BE2C (cell line): ENCODE measurements at regions not wholly inside any gene's neighbourhood (a gene's known extent, or its start where the extent isn't known, plus 50 kb on each side); places are given as distances from the start of the nearest gene placed in this dataset.

Experiments used
- DNase-seq: peaks from one replicate; pipeline ENCODE4 v3.0.0-alpha.2; 2020
- H3K27me3 ChIP-seq: fragments of 250-450 bp; sonication (Bioruptor Pico); 2 replicates; pipeline ENCODE4 v1.5.1; 2020; ENCODE audit warnings: mild to moderate bottlenecking
- H3K36me3 ChIP-seq: fragments of 250-450 bp; sonication (Bioruptor Pico); 2 replicates; pipeline ENCODE4 v1.5.1; 2020; ENCODE audit warnings: mild to moderate bottlenecking
- H3K4me1 ChIP-seq: fragments of 250-450 bp; sonication (Bioruptor Pico); 2 replicates; pipeline ENCODE4 v1.5.1; 2020
- H3K4me3 ChIP-seq: 2 replicates; pipeline ENCODE4 v1.5.1; 2011; ENCODE audit warnings: low read depth, low read length
- H3K9me3 ChIP-seq: fragments of 250-450 bp; sonication (Bioruptor Pico); 2 replicates; pipeline ENCODE4 v1.5.1; 2020
- TF ChIP-seq, protein P1 (sequence below): IDR thresholded peaks from 2 replicates; pipeline ENCODE4 v1.5.1; 2012; ENCODE audit warnings: mild to moderate bottlenecking, low read depth, low read length

- Histone ChIP-seq H3K4me3 (no peak overlapping the region), H3K27me3 (no peaks in the 10 kb centered on the region), H3K9me3 (peaks cover 5% of the 10 kb centered on the region; the same call in 1 of the 2 replicates), H3K36me3 (no peaks in the 10 kb centered on the region), H3K4me1 (no peaks in the 10 kb centered on the region)
- TF ChIP-seq, protein P1, sequence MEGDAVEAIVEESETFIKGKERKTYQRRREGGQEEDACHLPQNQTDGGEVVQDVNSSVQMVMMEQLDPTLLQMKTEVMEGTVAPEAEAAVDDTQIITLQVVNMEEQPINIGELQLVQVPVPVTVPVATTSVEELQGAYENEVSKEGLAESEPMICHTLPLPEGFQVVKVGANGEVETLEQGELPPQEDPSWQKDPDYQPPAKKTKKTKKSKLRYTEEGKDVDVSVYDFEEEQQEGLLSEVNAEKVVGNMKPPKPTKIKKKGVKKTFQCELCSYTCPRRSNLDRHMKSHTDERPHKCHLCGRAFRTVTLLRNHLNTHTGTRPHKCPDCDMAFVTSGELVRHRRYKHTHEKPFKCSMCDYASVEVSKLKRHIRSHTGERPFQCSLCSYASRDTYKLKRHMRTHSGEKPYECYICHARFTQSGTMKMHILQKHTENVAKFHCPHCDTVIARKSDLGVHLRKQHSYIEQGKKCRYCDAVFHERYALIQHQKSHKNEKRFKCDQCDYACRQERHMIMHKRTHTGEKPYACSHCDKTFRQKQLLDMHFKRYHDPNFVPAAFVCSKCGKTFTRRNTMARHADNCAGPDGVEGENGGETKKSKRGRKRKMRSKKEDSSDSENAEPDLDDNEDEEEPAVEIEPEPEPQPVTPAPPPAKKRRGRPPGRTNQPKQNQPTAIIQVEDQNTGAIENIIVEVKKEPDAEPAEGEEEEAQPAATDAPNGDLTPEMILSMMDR: no peak
- no peak for DNase-seq
Measured at GRCh38 chr13:88434953-88435352, 763.8 kb downstream of the SLITRK5 start.

GRCh38 chr13:88436974-88437373, 765.8 kb downstream of the SLITRK5 start:
- H3K4me3 ChIP-seq: no peak overlapping the region
- TF ChIP-seq, protein P1: no peak
- no peaks in the 10 kb centered on the region for H3K27me3 ChIP-seq
- H3K4me1 ChIP-seq: no peaks in the 10 kb centered on the region
- H3K9me3 ChIP-seq: peaks cover 5% of the 10 kb centered on the region; the same call in 1 of the 2 replicates
- H3K36me3 ChIP-seq: no peaks in the 10 kb centered on the region
- no peak for DNase-seq

DNA sequence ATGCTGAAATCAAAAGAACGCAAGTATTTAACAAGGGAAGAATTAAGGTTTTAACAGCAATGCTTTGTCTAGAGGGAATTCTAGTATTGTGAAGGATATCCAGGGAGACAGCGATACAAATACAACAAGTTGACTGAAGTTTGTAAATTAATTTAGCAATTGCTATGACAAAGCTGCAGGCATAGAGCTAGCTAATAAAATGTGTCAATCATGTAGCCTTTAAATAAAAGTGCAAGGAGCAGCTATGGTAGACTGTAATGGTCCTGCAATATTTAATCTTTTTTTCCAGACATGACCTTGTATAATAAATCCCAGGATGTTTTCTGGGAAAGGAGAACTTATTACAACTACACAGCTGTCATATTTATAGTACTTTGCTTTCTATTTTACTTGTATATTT, 779.3 kb downstream of the SLITRK5 start:
- TF ChIP-seq, protein P1: no peak
- H3K4me3 ChIP-seq: no peak overlapping the region
- H3K36me3 ChIP-seq: no peaks in the 10 kb centered on the region
- DNase-seq: no peak
- H3K9me3 ChIP-seq: no peaks in the 10 kb centered on the region
- no peaks in the 10 kb centered on the region for H3K27me3 ChIP-seq
- H3K4me1 ChIP-seq: no peaks in the 10 kb centered on the region

- Histone ChIP-seq H3K4me3 (no peak overlapping the region), H3K36me3 (no peaks in the 10 kb centered on the region), H3K9me3 (no peaks in the 10 kb centered on the region), H3K4me1 (no peaks in the 10 kb centered on the region), H3K27me3 (no peaks in the 10 kb centered on the region)
- no peak for DNase-seq
- TF ChIP-seq, protein P1: no peak
Measured at GRCh38 chr13:88456151-88456550, 785.0 kb downstream of the SLITRK5 start.

GRCh38 chr13:88459331-88459730, 788.2 kb downstream of the SLITRK5 start:
- TF ChIP-seq, protein P1: no peak
- Histone ChIP-seq H3K9me3 (no peaks in the 10 kb centered on the region), H3K4me3 (no peak overlapping the region), H3K4me1 (no peaks in the 10 kb centered on the region), H3K27me3 (no peaks in the 10 kb centered on the region), H3K36me3 (no peaks in the 10 kb centered on the region)
- DNase-seq: no peak

DNA sequence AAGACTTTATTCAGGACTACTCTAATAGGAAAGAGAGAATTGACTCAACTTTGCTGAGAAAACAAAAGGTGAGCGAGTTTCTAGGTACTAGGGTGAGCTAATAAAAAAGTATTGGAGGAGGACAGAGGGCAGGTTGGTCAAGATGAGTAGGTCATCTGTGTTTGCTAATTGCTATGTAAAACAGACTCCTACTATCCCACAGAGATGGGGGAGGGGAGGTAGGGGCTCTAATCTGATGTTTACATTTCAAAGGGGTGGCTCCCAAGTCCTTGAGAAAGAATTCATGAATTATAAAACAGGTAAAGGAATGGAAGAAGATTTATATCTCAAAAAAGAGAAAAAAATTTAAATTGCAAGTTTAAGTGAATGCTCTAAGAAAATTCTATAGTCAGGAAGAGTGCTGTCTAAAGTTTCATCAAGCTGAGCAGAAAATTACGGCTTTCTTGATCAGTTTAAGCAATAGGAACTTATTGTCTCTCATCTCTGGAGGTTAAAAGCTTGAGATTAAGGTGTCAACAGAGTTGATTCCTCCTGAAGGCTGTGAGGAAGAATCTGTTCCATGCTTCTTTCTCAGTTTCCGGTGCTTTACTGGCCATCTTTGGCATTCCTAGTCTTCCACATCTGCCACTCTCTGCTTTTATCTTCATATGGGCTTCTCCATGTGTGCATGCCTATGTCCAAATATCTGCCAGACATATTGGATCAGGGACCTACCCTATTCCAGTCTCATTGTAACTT, 790.3 kb downstream of the SLITRK5 start:
- TF ChIP-seq, protein P1: no peak
- H3K36me3 ChIP-seq: no peaks in the 10 kb centered on the region
- no peak overlapping the region for H3K4me3 ChIP-seq
- H3K9me3 ChIP-seq: no peaks in the 10 kb centered on the region
- no peaks in the 10 kb centered on the region for H3K4me1 ChIP-seq
- H3K27me3 ChIP-seq: no peaks in the 10 kb centered on the region
- DNase-seq: no peak
